ENCODE measurements at regions not wholly inside any gene's neighbourhood (a gene's known extent, or its start where the extent isn't known, plus 50 kb on each side); places are given as distances from the start of the nearest gene placed in this dataset.
"Not testable (repeated sequence)": the region's sequence is repeated elsewhere in the genome, so short reads cannot be mapped to it uniquely, and the experiment has no call there.

DNA sequence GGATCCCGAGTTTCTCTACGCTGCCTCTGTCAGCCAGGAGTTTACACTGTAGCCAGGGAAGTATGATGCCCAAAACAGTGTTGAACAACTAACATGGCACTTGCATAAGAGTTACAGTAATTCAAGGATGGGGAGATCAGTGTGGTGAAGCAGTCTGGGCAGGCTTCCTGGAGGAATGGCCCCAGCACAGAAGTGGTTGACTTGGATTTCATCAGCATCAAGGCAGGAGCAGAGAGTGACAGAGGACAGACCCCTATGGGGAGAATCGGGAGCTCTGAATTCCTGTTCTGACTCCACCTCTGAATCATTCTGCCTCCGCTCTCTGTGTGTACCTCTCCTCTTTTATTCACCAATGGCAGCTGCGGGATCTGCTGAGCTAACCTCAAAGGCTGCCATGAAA lies 124.5 kb downstream of the KCNA5 start:
- Mint-ChIP-seq H3K27ac (no peak overlapping the region), H3K4me1 (peaks cover 27% of the 10 kb centered on the region), H3K9me3 (no peaks in the 10 kb centered on the region), H3K4me3 (no peak overlapping the region), H3K27me3 (ENCODE audit: low read depth) (peaks cover 57% of the 10 kb centered on the region), H3K36me3 (ENCODE audit: low read depth) (no peaks in the 10 kb centered on the region)
- TF ChIP-seq, protein P1, sequence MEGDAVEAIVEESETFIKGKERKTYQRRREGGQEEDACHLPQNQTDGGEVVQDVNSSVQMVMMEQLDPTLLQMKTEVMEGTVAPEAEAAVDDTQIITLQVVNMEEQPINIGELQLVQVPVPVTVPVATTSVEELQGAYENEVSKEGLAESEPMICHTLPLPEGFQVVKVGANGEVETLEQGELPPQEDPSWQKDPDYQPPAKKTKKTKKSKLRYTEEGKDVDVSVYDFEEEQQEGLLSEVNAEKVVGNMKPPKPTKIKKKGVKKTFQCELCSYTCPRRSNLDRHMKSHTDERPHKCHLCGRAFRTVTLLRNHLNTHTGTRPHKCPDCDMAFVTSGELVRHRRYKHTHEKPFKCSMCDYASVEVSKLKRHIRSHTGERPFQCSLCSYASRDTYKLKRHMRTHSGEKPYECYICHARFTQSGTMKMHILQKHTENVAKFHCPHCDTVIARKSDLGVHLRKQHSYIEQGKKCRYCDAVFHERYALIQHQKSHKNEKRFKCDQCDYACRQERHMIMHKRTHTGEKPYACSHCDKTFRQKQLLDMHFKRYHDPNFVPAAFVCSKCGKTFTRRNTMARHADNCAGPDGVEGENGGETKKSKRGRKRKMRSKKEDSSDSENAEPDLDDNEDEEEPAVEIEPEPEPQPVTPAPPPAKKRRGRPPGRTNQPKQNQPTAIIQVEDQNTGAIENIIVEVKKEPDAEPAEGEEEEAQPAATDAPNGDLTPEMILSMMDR (IDR thresholded peaks at IDR 0.05; ENCODE audit: unreplicated experiment in 3 of 3): no peak

DNA sequence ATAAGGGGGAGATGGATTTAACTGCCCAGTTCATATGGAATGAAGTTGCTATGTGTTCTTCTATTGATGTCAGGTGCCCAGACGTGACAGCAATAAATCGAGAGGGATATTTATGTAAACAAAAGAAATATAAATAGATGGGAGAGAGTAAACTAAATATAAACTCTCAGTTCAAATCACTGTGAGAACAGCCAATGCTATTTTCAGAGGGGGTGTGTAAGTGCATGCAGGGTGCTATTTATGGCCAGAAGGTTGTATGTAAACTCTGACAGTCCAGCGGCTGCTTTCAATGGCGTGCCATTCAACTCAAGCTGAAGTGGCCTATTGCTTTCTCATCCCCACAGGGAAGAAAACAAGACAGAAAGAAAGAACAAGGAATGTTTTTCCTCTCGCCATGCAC lies 127.2 kb downstream of the KCNA5 start:
- H3K4me1 Mint-ChIP-seq: peaks cover 28% of the 10 kb centered on the region
- H3K9me3 Mint-ChIP-seq: no peaks in the 10 kb centered on the region
- H3K27ac Mint-ChIP-seq: no peak overlapping the region
- H3K4me3 Mint-ChIP-seq: no peak overlapping the region
- TF ChIP-seq, protein P1 (IDR thresholded peaks at IDR 0.05; ENCODE audit: unreplicated experiment in 3 of 3): no peak
- H3K36me3 Mint-ChIP-seq (ENCODE audit: low read depth): no peaks in the 10 kb centered on the region
- H3K27me3 Mint-ChIP-seq (ENCODE audit: low read depth): peaks cover 60% of the 10 kb centered on the region

DNA sequence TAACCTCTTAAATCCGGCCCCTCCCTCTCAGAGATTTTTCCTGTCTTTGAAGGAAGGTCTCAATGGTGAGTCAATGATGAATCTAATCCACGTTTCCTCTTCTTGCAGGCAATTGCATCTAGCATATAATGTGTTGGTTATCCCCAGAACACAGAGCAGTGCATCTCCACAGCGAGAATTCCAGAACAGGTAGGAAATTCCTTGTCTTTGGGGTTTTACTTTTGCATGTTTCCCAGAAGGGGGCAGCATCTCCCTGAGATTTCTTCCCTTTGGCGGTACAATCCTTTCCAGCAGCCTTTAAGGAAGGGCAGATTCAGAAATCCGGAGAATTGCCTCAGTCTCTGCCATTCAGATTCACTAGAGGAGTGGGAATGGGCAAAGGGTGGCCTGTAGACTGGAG lies 128.0 kb downstream of the KCNA5 start:
- TF ChIP-seq, protein P1 (IDR thresholded peaks at IDR 0.05; ENCODE audit: unreplicated experiment in 3 of 3): peak; percentile 67 to 78 (median 70)
- Mint-ChIP-seq H3K27ac (no peak overlapping the region), H3K27me3 (ENCODE audit: low read depth) (peaks cover 62% of the 10 kb centered on the region), H3K4me3 (no peak overlapping the region), H3K9me3 (no peaks in the 10 kb centered on the region), H3K36me3 (ENCODE audit: low read depth) (no peaks in the 10 kb centered on the region), H3K4me1 (peaks cover 28% of the 10 kb centered on the region)

DNA sequence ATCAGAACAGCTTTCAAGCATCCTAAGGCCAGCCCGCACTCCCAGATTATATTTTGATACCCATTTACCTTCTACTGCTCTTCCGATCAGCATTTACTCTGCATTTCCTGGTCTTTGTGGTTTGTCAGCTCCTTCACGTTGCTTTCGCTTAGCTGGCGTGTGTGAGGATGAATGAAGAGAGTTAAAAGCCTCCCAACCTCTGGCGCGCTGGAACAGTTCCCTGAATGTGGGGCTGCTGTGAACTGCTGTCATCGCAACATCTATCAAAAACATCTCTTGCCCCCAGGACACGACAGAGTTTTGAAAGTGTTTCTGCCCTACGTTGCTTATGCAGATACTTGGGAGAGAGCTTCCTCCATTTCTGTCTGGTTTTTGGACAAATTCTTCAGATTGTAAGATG lies 129.2 kb downstream of the KCNA5 start:
- no peak overlapping the region for H3K4me3 Mint-ChIP-seq
- no peaks in the 10 kb centered on the region for H3K9me3 Mint-ChIP-seq
- peaks cover 57% of the 10 kb centered on the region for H3K27me3 Mint-ChIP-seq (ENCODE audit: low read depth)
- no peaks in the 10 kb centered on the region for H3K36me3 Mint-ChIP-seq (ENCODE audit: low read depth)
- H3K27ac Mint-ChIP-seq: no peak overlapping the region
- TF ChIP-seq, protein P1 (IDR thresholded peaks at IDR 0.05; ENCODE audit: unreplicated experiment in 3 of 3): no peak
- peaks cover 28% of the 10 kb centered on the region for H3K4me1 Mint-ChIP-seq

DNA sequence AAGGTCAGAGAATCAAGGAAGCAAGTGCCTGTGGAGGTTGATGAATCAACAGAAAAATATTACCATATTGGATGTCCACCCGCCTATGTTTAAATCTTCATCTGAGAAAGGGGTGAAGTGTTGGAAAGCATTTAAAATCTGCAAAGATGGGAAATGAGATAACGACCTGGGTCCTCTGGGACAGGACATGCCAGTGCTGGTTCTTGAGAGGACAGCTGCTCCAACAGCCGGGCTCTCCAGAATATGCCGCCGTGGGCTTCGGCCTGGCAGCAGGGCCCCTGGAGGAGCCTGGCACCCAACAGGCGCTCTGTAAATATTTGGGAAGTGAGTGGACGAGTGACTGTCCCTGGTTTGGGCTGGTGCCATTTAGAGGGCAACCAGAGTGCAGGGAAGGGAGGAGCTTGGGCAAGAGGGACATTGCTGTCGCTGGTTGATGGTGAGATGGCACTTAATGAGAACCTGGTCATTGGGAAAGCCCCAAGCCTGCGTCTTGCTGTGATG lies 129.9 kb downstream of the KCNA5 start:
- Mint-ChIP-seq H3K36me3 (ENCODE audit: low read depth) (no peaks in the 10 kb centered on the region), H3K27me3 (ENCODE audit: low read depth) (peaks cover 53% of the 10 kb centered on the region), H3K4me3 (no peak overlapping the region), H3K9me3 (no peaks in the 10 kb centered on the region), H3K27ac (no peak overlapping the region), H3K4me1 (peaks cover 32% of the 10 kb centered on the region)
- TF ChIP-seq, protein P1 (IDR thresholded peaks at IDR 0.05; ENCODE audit: unreplicated experiment in 3 of 3): no peak

DNA sequence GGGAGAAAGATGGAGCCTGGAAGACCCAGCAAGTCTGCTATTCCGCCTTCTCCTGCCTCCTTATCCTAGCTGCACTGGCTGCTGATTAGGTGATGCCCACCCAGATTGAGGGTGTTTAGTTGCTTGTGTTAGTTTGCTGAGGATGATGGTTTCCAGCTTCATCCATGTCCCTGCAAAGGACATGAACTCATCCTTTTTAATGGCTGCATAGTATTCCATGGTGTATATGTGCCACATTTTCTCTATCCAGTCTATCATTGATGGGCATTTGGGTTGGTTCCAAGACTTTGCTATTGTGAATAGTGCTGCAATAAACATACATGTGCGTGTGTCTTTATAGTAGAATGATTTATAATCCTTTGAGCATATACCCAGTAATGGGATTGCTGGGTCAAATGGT lies 131.7 kb downstream of the KCNA5 start:
- H3K4me1 Mint-ChIP-seq: peaks cover 24% of the 10 kb centered on the region
- peaks cover 40% of the 10 kb centered on the region for H3K27me3 Mint-ChIP-seq (ENCODE audit: low read depth)
- not testable (repeated sequence) for H3K27ac Mint-ChIP-seq; H3K9me3 Mint-ChIP-seq; H3K36me3 Mint-ChIP-seq (ENCODE audit: low read depth); H3K4me3 Mint-ChIP-seq
